ENCODE measurements at regions not wholly inside any gene's neighbourhood (a gene's known extent, or its start where the extent isn't known, plus 50 kb on each side); places are given as distances from the start of the nearest gene placed in this dataset.
"Not testable (repeated sequence)": the region's sequence is repeated elsewhere in the genome, so short reads cannot be mapped to it uniquely, and the experiment has no call there.

GRCh38 chr1:120257778-120258105 is 81.4 kb upstream of the SEC22B start:
- not testable (repeated sequence) for TF ChIP-seq CTCF, EP300, POLR2A (IDR thresholded peaks at IDR 0.05)
